GM13977 (cell line): ENCODE measurements at regions not wholly inside any gene's neighbourhood (a gene's known extent, or its start where the extent isn't known, plus 50 kb on each side); places are given as distances from the start of the nearest gene placed in this dataset.

ENCODE experiments used
- DNase-seq: peaks from one replicate; pipeline ENCODE4 v3.0.0; 2012; ENCODE audit warnings: low spot score
- in situ Hi-C: fragments of 300-500 bp; cut with MboI; formaldehyde crosslinking; loops from one replicate; pipeline ENCODE4 v1.12.0; 2022; ENCODE audit warnings: low sequenced_read_pairs, low pct_unique_long_range_greater_than_20kb, mixed read lengths, inconsistent platforms; ENCODE audit not compliant: unreplicated experiment
- TF ChIP-seq, protein P1 (sequence below): IDR thresholded peaks from 2 replicates; pipeline ENCODE4 v1.5.1; 2012; ENCODE audit warnings: mild to moderate bottlenecking, control low read depth; ENCODE audit not compliant: insufficient read depth; ENCODE audit errors: extremely low read depth, missing control alignments

DNA sequence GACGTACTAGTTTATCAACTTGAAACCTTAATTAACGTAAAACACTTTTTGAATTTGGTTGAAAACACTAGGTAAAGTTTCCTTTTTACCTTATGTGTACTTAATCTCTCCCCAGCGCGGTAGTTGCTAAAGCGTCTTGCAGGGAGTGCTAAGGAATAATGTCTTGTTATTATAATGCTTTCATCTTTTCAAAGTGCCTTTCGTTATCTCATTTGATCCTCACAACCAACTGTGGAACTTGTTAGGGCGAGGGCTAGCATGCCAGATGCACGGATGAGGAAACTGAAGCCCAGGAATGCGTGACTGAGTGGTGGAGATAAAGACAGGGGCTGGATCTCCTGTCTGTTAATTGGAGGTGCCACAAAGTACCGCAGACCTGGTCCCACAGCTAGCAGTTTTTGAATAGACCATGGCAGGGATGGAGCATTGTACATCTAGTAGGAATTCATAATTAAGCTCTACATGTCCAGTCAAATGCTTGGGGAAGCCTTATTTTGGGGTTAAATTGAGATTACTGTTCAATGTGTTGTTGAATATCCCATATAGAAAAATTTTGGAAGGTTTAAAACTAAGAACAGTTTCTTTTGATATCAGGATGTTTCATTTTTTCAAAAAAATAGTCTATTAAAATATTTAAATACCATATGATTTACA, 234.3 kb downstream of the SH2D4B start:
- TF ChIP-seq, protein P1, sequence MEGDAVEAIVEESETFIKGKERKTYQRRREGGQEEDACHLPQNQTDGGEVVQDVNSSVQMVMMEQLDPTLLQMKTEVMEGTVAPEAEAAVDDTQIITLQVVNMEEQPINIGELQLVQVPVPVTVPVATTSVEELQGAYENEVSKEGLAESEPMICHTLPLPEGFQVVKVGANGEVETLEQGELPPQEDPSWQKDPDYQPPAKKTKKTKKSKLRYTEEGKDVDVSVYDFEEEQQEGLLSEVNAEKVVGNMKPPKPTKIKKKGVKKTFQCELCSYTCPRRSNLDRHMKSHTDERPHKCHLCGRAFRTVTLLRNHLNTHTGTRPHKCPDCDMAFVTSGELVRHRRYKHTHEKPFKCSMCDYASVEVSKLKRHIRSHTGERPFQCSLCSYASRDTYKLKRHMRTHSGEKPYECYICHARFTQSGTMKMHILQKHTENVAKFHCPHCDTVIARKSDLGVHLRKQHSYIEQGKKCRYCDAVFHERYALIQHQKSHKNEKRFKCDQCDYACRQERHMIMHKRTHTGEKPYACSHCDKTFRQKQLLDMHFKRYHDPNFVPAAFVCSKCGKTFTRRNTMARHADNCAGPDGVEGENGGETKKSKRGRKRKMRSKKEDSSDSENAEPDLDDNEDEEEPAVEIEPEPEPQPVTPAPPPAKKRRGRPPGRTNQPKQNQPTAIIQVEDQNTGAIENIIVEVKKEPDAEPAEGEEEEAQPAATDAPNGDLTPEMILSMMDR, result no peak
- no peak for DNase-seq
- in situ Hi-C loops, result no loop called here

GRCh38 chr10:80772596-80772995, 234.9 kb downstream of the SH2D4B start:
- in situ Hi-C loops, result no loop called here
- no peak for DNase-seq
- TF ChIP-seq, protein P1, result no peak

DNA sequence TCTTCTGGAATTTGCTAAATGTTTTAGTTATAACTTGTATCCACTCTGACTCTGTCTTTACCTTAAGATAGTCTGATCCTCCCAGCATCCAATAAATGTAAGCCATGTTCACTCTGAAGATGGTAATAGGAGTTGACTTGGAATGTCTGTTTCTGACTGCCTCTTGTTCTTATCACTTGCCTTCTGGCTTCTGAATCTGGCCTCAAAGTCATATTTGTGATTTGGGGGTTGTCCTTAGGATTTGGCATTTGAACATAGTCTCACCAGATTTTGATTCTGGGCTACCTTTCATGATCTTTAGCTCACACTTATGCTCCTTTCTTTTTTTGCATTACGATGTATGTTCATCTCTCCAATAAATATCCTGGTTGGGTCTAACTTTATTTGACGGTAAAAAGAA, 247.0 kb downstream of the SH2D4B start:
- in situ Hi-C loops, result no loop called here
- TF ChIP-seq, protein P1, result no peak

DNA sequence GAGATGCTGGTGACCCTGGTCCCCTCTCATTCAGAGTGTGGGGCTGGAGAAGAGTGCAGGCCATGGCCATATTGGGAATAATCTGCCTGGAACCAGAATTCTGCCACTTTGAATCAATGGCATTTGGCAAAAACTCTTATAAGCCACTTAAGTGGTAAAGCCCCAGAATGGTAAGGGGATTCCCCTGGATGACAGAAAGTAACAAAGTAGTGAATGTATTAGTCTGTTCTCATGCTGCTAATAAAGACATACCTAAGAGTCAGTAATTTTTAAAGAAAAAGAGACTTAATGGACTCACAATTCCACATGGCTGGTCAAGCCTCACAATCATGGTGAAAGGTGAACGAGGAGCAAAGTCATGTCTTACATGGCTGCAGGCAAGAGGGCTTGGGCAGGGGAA, 248.6 kb downstream of the SH2D4B start:
- in situ Hi-C loops, result no loop called here
- DNase-seq, result no peak

More for the DNA sequence above, 247.0 kb downstream of the SH2D4B start:
- DNase-seq, result no peak

DNA sequence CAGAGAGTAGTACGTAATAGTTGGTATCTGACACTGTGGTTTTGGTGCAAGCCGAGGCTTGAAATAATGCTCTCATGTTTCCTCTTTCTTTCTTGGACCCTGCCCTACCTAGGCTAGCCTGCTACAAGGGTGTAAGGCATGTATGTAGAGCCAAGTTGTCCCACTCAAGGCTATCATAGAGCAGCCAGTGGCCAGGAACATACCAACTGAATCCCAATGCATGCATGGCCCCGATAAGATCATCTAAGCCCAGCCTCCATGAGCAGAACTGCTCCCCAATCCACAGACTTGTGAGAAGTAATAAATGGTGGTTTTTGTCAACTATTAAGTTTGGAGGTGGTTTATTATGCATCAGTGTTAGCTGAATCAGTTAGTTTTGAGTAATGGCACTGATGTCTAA, 250.2 kb downstream of the SH2D4B start:
- TF ChIP-seq, protein P1, result no peak
- in situ Hi-C loops, result no loop called here
- DNase-seq, result no peak

More for the DNA sequence above, 248.6 kb downstream of the SH2D4B start:
- TF ChIP-seq, protein P1, result no peak

DNA sequence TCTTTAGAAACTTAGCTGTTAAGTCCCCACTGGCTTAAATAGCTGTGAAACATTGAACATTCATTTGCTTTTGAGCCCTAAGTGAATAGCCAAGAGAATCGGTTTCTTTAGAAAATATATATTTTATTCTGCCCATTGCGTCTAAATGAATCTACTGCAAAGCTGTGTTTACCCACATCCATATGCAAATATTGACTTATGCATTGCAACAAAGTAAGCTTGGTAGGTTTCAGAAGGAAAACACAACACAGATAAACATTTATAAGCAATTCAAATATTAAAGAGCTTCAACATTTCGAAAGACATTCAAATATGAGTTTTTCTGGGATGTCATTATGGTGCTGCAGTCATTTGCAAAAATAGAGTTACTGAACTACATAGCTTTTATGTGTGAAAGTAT, 257.3 kb downstream of the SH2D4B start:
- no peak for DNase-seq
- in situ Hi-C loops, result no loop called here
- TF ChIP-seq, protein P1, result no peak

GRCh38 chr10:80805343-80806020, 267.8 kb downstream of the SH2D4B start:
- in situ Hi-C loops, result no loop called here
- TF ChIP-seq, protein P1, result no peak
- no peak for DNase-seq
